Esophagus squamous epithelium (tissue), 5 donors: ENCODE measurements at regions not wholly inside any gene's neighbourhood (a gene's known extent, or its start where the extent isn't known, plus 50 kb on each side); places are given as distances from the start of the nearest gene placed in this dataset.
"Not testable (repeated sequence)": the region's sequence is repeated elsewhere in the genome, so short reads cannot be mapped to it uniquely, and the experiment has no call there.

Experiments
- DNase-seq: peaks from one replicate; lab custom pipeline; 2025; lab: John Stamatoyannopoulos, UW
- H3K27ac ChIP-seq, 4 donors: fragments of 200-600 bp; sonication (generic); one replicate each; pipeline ENCODE4 v1.5.1; 2016 to 2019; ENCODE audit warnings: mild to moderate bottlenecking in 1 of 4
- H3K27me3 ChIP-seq, 4 donors: fragments of 200-600 bp; sonication (generic); 1 replicate in 3 of 4; 2 replicates in 1 of 4; pipeline versions ENCODE4 v1.5.1 to v1.6.0; 2017 to 2021; ENCODE audit warnings: antibody characterized with exemption in 1 of 4
- H3K36me3 ChIP-seq, 3 donors: fragments of 200-600 bp; sonication (generic); one replicate each; pipeline ENCODE4 v1.5.1; 2016 to 2019
- H3K4me1 ChIP-seq, 3 donors: fragments of 200-600 bp; sonication (generic); one replicate each; pipeline ENCODE4 v1.5.1; 2017 to 2019
- H3K4me3 ChIP-seq, 4 donors: fragments of 200-600 bp; sonication (generic); 1 replicate in 3 of 4; 2 replicates in 1 of 4; pipeline ENCODE4 v1.5.1; 2016 to 2019; ENCODE audit warnings: mild to moderate bottlenecking in 2 of 4, moderate library complexity in 1 of 4
- H3K9me3 ChIP-seq, 3 donors: fragments of 200-600 bp; sonication (generic); one replicate each; pipeline ENCODE4 v1.5.1; 2016 to 2019
- CTCF ChIP-seq, 6 experiments: fragments of 450-650 bp in 4 of 6; fragments of 200-600 bp in 2 of 6; sonication (generic) in 2 of 6; IDR thresholded peaks; one replicate each; pipeline ENCODE4 v1.5.1; 2016 to 2019; ENCODE audit warnings: antibody characterized with exemption in 6 of 6, mild to moderate bottlenecking in 4 of 6, moderate library complexity in 4 of 6
- POLR2A ChIP-seq, 4 donors: fragments of 450-650 bp; IDR thresholded peaks; one replicate each; pipeline ENCODE4 v1.6.1; 2017; ENCODE audit warnings: antibody characterized with exemption in 4 of 4, mild to moderate bottlenecking in 4 of 4, moderate library complexity in 3 of 4
- WGBS, 2 donors: methylation state at CpG; one replicate each; pipeline ENCODE4 v1.1.5; 2018; 5-methylcytosine and 5-hydroxymethylcytosine counted together
- intact Hi-C: fragments of 100-400 bp; cut with DNase I; formaldehyde crosslinking; loops from one replicate; pipeline ENCODE4 v1.15.0; 2022
- donor health status: DM: yes; HTN: yes; CAD: no.

- Histone ChIP-seq H3K27ac (no peak overlapping the region), H3K27me3 (no peaks in the 10 kb centered on the region), H3K4me1 (no peaks in the 10 kb centered on the region), H3K9me3 (no peaks in the 10 kb centered on the region), H3K4me3 (no peak overlapping the region), H3K36me3 (no peaks in the 10 kb centered on the region)
- WGBS, 2 donors = 90 to 93% methylated on average over 8 to 12 of the region's 12 CpGs
- DNase-seq = no peak
- intact Hi-C loops = no loop called here
- TF ChIP-seq POLR2A (IDR thresholded peaks at IDR 0.05) = no peak
- TF ChIP-seq CTCF (IDR thresholded peaks at IDR 0.05) = no peak
Measured at GRCh38 chr7:153696242-153696641, 356.0 kb upstream of the DPP6 start.

GRCh38 chr7:153698046-153698445, 354.2 kb upstream of the DPP6 start:
- H3K36me3 ChIP-seq = no peaks in the 10 kb centered on the region
- DNase-seq = no peak
- no peak overlapping the region for H3K27ac ChIP-seq
- H3K9me3 ChIP-seq = no peaks in the 10 kb centered on the region
- no peak for TF ChIP-seq CTCF (IDR thresholded peaks at IDR 0.05)
- no peak for TF ChIP-seq POLR2A (IDR thresholded peaks at IDR 0.05)
- no peaks in the 10 kb centered on the region for H3K4me1 ChIP-seq
- no peaks in the 10 kb centered on the region for H3K27me3 ChIP-seq
- intact Hi-C loops = no loop called here
- H3K4me3 ChIP-seq = no peak overlapping the region
- WGBS, 2 donors = 71 to 73% methylated on average over 8 to 9 of the region's 10 CpGs

GRCh38 chr7:153701678-153702077, 350.5 kb upstream of the DPP6 start:
- Histone ChIP-seq H3K9me3 (no peaks in the 10 kb centered on the region), H3K27ac (no peak overlapping the region), H3K36me3 (no peaks in the 10 kb centered on the region), H3K4me1 (no peaks in the 10 kb centered on the region), H3K27me3 (no peaks in the 10 kb centered on the region), H3K4me3 (no peak overlapping the region)
- TF ChIP-seq CTCF (IDR thresholded peaks at IDR 0.05) = no peak
- TF ChIP-seq POLR2A (IDR thresholded peaks at IDR 0.05) = no peak
- intact Hi-C loops = no loop called here
- DNase-seq = no peak

- not testable (repeated sequence) for H3K9me3 ChIP-seq, H3K4me1 ChIP-seq
- WGBS, 2 donors = 63% methylated on average over 2 of the region's 2 CpGs; no CpG with 5 or more reads in 1 of the 2 donors
Measured at GRCh38 chr7:153723892-153724291, 328.3 kb upstream of the DPP6 start.

GRCh38 chr7:153731504-153731903, 320.7 kb upstream of the DPP6 start:
- no CpG with 5 or more reads among the region's 7 CpGs for WGBS, 2 donors

More at GRCh38 chr7:153723892-153724291, 328.3 kb upstream of the DPP6 start:
- H3K27ac ChIP-seq, H3K36me3 ChIP-seq, DNase-seq, H3K4me3 ChIP-seq, intact Hi-C loops, H3K27me3 ChIP-seq: not testable (repeated sequence)

GRCh38 chr7:153743434-153743833, 308.8 kb upstream of the DPP6 start:
- H3K4me1 ChIP-seq, intact Hi-C loops, H3K27ac ChIP-seq, H3K36me3 ChIP-seq, H3K27me3 ChIP-seq, H3K9me3 ChIP-seq, DNase-seq, H3K4me3 ChIP-seq: not testable (repeated sequence)
- 49 to 60% methylated on average over 2 of the region's 2 CpGs for WGBS, 2 donors

More at GRCh38 chr7:153731504-153731903, 320.7 kb upstream of the DPP6 start:
- DNase-seq, H3K36me3 ChIP-seq, H3K4me1 ChIP-seq, H3K9me3 ChIP-seq, H3K27ac ChIP-seq, H3K4me3 ChIP-seq, H3K27me3 ChIP-seq, intact Hi-C loops: not testable (repeated sequence)

GRCh38 chr7:153747969-153748368, 304.2 kb upstream of the DPP6 start:
- H3K36me3 ChIP-seq, intact Hi-C loops, H3K27ac ChIP-seq, DNase-seq, H3K4me3 ChIP-seq, H3K27me3 ChIP-seq, H3K9me3 ChIP-seq, H3K4me1 ChIP-seq: not testable (repeated sequence)
- 12% methylated on average over 11 of the region's 21 CpGs; no CpG with 5 or more reads in 1 of the 2 donors for WGBS, 2 donors

GRCh38 chr7:153748885-153749284, 303.3 kb upstream of the DPP6 start:
- intact Hi-C loops, H3K27ac ChIP-seq, H3K9me3 ChIP-seq, H3K36me3 ChIP-seq, H3K27me3 ChIP-seq, DNase-seq, H3K4me1 ChIP-seq: not testable (repeated sequence)
- peak overlapping the region in 1 of 4 donors; percentile 39 for H3K4me3 ChIP-seq
- 6 to 33% methylated on average over 5 to 14 of the region's 25 CpGs for WGBS, 2 donors

GRCh38 chr7:153765869-153766268, 286.3 kb upstream of the DPP6 start:
- intact Hi-C loops, H3K4me3 ChIP-seq, DNase-seq, H3K4me1 ChIP-seq, H3K27ac ChIP-seq, H3K36me3 ChIP-seq, H3K9me3 ChIP-seq, H3K27me3 ChIP-seq: not testable (repeated sequence)
- 88 to 96% methylated on average over 3 of the region's 3 CpGs for WGBS, 2 donors

GRCh38 chr7:153766926-153767325, 285.3 kb upstream of the DPP6 start:
- WGBS, 2 donors = 41 to 50% methylated on average over 1 of the region's 1 CpG
- H3K4me3 ChIP-seq, intact Hi-C loops, H3K4me1 ChIP-seq, H3K9me3 ChIP-seq, H3K27ac ChIP-seq, H3K27me3 ChIP-seq, DNase-seq, H3K36me3 ChIP-seq: not testable (repeated sequence)
